ENCODE measurements at regions not wholly inside any gene's neighbourhood (a gene's known extent, or its start where the extent isn't known, plus 50 kb on each side); places are given as distances from the start of the nearest gene placed in this dataset.

DNA sequence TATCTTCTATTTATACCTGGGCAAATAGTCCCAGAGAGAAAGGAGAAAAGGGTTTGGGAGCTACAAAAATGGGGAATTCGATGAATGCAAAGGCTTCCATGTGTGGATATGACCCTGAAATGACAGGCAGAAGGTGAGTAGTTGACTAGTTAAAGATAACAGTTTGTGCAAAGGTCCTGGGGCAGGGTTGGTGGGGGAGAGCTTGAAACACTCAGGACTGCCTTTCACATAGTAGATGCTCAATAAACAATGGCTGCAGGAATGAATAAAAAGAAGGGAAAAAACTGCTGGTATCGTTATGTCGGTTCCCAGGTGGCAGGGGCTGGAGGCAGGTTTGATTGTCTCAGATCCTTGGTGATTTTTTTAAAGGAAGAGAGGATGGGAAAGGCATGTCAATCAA lies 445.5 kb downstream of the HAPSTR1 start:
- DNase-seq = no peak

DNA sequence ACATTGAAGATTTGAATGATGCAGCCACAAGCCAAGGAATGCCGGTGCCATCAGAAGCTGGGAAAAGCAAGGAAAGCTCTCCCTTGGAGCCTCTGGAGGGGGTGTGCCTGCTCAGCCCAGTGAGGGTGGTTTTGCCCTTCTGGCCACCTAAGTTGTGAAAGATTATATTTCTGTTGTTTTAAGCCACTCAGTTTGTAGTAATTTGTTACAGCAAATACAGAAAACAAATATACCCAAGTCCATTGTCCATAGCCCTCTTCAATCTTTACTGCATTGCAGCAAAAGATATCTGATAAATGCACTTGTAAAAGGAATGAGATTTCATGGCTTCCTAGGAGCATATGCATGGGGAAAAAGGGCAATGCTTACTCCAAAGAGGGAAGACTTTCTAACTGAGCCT lies 447.9 kb downstream of the HAPSTR1 start:
- DNase-seq = no peak

DNA sequence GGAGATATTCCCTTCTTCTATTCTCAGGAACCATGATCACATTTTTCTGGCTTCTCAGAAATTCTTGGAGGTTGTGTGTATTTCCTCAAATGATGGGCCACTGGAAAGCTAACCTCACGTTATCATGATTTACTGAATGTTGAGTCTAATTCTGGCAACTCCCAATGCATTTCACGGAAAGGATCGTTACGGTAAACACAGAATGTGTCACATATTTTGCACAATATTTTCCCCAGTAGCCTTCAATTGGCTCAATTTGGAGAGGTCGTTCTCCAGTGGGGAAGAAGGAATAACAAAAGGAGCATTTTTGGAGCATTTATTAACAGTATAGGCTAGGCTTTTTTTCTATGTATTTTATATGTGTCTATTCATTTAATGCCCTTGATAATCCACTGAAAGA lies 450.3 kb downstream of the HAPSTR1 start:
- no peak for DNase-seq

DNA sequence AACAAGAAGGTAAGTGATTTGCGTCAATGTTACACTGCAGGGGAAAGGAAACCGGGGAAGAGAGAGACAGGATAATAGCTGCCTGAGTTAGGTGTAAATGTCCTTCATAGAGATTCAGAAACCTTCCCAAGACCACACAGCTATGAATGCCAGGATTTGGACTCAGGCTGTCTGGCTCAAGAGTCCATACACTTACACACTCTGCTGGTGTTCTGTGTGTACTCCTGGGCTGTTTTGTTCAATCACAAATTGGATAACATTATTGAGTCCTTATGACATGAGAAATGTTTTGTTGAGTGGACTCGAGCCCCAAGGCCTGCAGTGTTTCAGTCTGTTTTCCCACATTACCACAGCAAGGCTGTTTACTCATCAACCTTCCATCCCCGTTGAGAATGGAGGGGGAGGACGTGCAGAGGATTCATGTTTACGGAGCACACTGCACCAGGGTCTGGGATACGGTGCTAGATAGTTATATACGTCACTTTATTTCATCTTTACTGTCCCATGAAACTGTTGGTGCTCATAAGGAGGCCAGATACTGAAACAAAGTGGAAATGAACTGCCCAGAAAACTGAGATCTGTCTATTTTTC lies 450.8 kb downstream of the HAPSTR1 start:
- no peak for DNase-seq

DNA sequence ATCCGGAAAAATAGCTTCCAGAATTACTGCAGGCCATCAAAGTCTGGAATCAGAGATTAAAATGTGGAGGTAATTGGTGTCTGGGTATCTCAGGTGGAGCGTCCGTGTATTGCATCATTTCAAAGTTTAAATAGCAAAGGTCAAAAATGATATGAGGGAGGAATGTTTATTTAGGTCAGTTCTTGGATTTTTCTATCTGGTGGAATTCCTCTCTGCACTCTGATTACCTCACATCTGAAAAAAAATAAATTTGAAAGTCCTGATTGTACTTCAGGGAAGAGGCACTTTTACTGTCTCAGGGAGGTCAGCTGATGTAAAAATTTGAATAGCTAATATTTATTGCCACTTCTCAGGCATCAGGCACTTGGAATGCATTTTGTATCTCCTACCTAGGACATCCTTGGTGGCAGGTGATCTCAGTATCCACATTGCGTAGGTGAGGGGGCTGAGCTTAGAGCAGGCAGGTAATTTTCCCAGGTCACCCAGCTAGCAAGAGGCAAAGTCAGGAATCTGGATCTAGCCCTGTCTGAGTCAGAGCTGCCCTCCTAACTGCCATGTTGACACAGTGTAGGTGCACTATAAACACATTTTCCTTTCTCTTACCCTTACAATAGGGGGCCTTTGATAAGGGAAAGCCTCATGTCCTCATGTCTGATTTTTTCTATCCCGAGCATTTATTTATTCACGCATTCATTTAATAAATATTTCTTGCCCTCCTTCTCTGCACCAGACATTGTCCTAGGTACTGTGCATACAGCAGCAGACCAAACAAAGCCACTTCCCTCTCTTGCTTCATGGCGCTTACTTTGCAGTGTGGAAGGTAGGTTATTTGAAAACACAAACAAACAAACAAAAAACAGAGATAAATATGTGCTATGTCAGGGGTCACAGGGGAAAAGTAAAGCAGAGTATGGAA lies 454.3 kb downstream of the HAPSTR1 start:
- DNase-seq = no peak

DNA sequence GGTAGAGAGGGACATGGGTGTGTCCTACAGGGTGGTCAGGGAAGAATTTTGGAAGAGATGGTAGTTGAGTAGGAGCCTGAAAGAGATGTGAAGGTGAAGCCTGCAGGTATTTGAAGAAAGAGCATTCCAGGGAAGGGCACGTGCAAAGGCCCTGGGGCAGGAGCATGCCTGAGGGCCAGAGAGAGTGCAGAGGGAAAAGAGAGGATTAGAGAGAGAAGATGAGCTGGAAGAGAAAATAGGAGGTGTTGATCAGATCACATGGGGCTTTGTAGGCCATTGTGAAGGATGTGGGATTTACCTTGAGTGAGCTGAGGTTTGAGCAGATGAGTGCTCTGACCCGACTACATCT lies 455.0 kb downstream of the HAPSTR1 start:
- DNase-seq = no peak

DNA sequence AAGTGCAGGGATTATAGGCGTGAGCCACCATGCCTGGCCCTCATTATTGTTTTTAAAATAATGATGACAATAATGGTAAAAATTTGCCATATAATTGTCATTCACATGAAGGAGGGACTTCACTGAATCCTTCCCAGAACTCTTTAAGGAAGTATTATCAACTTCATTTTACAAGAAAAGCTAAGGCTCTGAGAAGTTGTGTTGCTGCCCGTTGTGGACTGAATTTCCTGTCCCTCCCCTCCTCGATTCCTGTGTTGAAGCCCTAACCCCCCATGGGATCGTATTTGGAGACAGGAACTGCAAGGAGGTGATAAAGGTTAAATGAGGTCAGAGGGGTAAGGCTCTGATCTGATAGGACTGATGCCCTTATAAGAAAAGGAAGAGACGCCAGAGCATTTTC lies 458.0 kb downstream of the HAPSTR1 start:
- DNase-seq = no peak

DNA sequence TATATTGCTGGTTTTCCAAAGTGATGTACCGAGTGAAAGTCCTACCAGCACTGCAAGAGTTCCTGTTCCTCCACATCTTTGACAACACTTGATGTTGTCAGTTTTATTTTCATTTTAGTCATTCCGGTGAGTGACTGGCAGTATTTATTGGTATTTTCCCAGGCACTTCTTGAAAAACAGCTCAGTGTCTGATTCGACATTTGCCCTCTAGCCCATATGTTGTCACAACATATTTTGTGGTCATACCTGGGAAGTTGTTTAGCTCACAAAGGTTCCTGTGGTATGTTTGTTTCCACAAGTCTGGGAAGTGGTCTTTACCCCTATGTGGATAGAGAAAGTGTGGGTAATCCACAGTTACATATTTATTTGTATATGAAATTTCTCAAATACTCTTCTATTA lies 463.6 kb downstream of the HAPSTR1 start:
- no peak for DNase-seq

DNA sequence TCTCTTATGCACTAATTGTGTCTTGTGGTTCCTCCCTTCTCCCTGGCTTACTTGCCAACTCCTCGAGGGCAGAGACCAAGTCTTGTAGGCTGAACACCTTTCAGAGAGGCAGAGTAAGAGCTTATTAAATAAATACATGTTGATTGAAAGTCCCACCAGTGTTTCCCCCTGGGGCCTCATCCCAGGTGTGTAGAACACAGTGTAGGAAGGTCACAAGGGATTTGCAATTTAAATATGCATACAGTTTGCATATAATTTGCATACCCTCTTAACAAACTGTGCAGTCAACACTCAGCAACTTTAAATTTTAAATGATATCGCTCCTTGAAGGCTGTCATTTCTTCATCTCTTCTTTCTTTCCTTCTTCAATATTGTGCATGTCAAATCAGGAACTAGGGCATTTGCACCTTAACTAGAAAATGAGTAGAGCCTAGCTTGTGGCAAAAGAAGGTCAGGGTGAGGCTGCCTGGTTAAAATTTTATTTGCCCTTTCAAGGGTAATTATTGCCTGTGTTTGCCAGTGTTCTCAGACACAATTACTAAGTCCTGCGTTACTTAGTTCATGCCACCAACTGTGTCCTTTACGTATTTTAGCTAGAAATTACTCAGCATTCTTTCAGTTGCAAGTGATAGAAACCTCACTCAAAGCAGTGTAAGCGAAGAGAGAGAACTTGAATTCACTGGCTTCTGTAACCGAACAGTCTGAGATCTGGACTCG lies 465.7 kb downstream of the HAPSTR1 start:
- DNase-seq = no peak

DNA sequence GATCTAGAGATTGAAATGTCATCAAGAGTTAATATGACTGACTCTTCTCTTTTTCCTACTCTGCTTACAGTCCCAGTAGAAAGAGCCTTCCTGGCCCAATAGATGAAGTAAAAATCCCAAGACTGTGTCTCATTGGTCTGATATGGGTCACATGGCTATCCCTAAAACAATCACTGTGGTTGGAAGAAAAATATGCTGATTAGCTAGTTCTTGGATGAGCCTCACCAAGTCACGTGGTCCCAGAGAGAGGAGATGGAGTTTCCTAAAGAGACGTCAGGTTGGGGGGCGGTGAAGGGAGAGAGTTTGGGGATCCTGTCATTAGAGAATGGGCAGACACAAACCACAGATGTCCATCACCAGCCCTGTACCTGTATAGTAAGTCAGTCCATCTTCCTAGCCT lies 466.3 kb downstream of the HAPSTR1 start:
- DNase-seq = no peak

DNA sequence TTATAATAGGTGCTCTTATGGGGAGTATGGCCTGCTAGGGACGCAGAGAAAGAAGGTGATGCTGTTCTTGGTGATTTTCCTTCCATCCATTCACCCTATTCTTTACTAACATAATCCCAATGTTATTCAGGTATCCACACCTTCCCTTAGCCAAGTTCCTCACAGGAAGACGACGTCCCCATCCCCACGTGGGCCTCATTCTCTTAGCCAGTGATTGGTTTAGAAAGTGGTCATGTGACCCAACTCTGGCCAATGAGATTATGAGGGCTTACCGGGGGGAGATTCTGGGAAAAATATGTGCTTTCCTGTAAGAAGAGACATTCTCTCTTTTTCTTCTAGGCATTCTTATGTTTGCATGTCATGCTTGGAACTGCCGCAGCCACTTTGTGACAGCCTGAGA lies 474.7 kb downstream of the HAPSTR1 start:
- DNase-seq = no peak

DNA sequence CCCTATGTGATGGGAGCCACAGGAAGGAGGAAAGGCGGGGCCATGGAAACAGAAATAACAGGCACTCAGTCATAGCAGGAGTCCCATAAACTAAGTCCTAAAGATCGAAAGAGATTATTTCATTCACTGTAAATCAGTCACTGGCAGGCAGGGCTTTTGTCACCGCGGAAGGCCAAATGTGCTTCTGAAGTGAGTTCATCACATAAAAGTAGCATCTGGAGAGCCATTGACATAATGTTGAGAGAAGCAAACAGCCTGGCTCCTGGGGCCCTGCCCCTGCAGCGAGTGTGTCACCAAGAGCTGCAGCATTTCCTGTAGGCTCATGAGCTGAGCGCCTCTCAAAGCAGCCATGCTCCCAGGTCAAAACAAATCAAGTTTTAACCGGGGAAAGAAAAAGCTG lies 476.2 kb downstream of the HAPSTR1 start:
- no peak for DNase-seq

DNA sequence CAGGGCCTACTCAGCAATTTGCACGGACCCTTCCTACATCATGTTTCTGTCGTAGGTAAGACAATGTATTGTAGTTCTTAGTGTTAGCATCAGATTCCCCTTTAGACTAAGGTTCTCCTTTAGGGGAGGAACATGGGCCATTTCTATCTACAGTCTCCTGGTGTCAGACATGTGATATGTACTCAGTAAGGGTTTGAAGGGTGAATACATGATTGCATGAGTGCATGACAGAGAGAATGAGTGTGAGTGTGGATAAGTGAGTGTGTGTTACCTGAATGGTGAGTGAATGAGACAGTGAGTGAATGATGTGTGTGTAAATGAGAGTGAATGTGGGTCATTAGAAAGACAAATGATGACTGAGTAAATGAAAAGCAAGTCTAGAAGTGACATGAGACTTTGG lies 476.8 kb downstream of the HAPSTR1 start:
- no peak for DNase-seq

DNA sequence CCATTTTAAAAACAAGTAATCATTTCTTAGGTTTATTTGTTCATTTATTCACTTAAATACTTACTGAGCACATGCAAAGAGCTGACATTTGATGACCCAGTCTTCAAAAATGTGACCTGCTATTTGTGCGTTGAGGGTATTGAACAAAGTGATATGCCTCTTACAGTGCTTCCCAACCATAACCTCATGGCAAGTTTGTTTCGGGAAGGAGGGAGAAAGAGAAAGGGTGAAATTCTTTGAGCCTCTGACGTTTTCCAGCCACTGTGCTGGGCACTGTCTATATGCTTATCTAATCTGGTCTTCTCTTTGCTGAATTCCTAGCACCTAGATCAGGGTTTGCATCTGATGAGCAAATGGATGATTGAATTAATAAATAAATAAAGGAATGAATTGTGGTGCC lies 479.1 kb downstream of the HAPSTR1 start:
- DNase-seq = no peak

DNA sequence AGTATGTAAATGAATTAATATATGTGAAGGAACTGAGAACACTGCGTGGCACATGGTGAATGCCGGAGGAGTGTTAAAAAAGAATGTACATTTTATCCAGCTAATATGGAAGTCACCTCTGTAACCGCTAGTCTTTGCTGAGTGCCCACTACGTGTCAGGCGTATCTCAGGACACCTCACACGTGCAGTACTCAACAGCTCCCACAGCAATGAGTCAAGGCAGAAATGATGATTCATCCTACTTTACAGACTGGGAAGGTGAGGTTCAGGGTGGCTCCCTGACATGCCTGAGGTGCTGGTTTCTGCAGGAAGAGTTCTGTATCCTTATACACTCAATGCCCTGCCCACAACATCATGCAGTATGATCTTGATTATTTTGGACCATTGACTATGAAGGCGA lies 487.0 kb downstream of the HAPSTR1 start:
- DNase-seq = no peak

DNA sequence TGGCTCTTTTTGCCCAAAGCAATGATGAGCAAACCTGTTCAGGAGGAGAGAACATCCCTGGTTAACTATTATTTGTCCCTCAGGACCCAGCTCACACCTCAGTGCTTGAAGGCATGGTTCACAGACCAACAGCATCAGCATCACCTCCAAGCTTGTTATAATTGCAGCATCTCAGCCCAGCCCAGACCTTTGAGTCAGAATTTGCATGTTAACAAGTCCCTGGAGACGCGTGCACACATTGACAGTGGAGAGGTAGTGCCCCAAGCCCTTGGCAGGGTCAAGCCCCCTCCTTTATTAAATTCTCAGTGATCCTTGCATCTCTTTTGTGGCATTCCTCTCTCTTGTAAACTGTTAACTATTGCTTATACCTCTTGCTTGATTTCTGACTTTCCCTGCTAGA lies 488.6 kb downstream of the HAPSTR1 start:
- DNase-seq = no peak

DNA sequence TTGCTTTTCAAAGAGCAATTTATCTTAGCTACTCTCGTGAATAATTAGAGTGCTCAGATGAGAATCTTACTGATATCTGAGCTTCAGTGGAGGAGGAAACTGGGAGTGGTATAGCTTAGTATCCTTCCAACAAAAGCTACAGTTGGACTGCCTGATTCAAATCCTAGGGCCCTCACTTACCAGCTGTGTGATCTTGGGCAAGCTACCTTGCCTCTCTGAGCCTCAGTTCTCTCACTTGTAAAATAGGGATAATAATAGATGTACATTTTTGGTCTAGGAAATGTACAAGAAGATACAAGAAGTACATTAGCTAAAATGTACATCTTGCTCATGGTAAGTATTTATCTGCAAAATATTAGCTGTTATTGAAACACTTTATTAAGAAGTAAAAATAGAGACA lies 502.0 kb downstream of the HAPSTR1 start:
- DNase-seq = no peak

DNA sequence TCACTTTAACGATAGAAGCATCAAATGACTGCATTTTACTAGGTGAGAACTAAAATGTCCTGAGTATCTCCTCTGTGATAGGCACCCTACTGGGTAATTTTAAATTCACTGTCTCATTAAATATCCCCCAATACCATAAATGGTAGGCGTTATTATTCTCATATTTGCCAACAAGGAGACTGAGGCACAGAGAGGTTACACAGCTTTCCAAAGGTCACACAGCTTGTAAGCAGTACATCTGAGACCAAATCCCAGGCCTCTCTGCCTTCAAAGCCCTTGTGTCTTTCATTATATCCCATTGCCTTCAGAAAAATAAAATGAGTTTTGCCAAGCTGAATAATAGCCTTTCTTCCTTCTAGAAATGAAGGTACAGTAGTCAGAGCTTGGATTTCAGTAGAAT lies 502.6 kb downstream of the HAPSTR1 start:
- DNase-seq = no peak

DNA sequence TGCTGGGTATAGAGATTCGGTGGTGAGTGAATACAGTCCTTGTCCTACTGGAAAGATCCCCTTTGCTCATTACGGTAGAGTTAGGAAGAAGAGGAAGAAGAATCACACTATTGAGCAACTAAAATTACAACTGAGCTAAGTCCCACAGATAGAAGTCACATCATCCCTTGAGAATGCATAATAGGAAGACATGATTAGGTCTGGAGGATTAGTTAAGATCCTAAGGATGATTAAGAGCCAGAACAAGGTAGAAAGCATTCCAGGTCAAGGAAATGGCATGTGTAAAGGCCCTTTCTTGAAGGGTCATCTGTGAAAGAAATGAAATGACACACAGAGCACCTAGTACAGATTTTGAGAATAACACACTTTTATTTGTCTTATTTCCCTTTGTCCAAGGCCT lies 503.5 kb downstream of the HAPSTR1 start:
- no peak for DNase-seq

DNA sequence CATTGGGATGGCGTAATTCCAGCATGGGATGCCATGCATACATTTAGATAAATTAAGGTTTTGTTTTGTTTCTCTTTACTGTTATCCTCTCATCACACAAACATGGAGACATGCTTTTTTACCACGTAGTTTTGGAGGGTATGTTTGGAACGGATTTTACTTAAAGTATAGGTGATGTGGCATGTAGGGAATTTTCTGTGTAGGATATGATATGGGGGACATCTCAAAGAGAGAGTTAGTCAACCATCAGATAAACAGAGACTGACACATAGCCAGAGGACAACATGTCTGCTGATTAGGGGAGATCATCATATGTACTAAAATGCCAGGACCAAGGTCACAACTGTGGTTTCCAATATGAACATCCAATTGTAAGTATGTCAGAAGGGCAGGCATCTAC lies 503.9 kb downstream of the HAPSTR1 start:
- no peak for DNase-seq

DNA sequence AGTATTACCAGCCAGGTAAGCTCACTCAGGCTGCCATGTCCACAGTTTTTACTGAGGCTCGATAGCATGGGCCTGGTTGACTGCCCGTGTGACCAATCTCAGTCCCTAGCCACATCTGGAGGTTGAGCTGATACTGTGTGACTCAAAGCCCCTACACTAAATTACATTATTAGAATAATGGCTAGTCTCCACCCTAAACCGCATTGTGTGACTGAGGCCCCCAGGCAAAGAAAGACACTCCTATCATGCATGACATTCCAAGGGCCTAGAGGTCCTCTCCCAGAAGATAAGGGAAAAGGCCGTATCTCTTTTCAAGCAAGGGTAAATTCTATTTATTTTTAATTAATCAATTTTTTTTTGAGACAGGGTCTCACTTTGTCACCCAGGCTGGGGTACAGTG lies 505.3 kb downstream of the HAPSTR1 start:
- no peak for DNase-seq

DNA sequence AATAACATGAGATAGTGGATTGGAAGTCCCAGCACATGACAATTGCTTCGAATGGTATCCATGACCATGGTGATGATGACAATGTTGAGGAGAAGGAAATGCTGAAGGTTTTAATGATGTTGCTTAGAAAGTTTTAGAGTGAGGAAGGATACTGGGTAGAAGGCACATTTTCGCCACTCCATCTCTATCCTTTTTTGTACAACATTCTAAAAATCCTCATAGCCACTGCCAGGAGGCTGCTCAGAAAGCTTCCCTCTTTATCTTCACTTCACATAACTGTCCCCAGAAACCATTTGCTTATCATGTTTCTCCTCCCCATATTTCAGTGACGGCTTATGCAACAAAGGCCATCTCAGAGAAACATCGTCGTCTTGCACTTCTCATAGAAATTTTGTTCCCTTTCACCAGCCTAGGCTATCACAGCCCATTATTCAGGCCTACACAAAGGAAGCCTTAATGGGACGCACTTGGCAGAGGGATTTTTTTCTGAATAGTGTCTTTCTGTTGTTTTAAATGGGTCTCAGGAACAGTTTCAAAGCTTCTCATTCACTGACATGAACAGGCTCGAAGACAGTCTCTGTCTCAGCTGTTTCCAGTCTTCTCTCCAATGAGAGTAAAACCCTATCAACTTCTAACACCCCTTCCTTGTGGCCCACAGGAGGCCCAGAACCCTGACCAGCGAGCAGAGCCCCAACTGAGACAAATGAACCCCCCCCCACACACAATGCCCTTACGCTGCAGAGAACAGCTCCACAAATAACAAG lies 506.7 kb downstream of the HAPSTR1 start:
- DNase-seq = no peak

DNA sequence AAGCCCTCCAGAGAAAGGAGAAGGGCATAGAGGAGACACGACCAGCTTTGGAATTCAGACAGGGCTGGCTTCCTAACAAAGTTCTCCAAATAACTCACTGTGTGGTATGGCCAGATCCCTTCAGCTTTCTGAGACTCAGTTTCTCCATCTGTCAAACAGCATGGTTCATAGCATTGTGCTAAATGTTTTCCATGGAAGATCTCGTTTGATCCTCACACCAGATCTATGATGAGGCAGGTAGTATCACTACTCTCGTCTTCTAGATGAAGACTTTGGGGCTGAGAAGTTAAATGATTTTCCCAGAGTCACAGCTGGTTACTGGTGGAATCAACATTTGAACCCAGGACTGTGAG lies 507.3 kb downstream of the HAPSTR1 start:
- DNase-seq = no peak
